ENCODE measurements at regions not wholly inside any gene's neighbourhood (a gene's known extent, or its start where the extent isn't known, plus 50 kb on each side); places are given as distances from the start of the nearest gene placed in this dataset.

DNA sequence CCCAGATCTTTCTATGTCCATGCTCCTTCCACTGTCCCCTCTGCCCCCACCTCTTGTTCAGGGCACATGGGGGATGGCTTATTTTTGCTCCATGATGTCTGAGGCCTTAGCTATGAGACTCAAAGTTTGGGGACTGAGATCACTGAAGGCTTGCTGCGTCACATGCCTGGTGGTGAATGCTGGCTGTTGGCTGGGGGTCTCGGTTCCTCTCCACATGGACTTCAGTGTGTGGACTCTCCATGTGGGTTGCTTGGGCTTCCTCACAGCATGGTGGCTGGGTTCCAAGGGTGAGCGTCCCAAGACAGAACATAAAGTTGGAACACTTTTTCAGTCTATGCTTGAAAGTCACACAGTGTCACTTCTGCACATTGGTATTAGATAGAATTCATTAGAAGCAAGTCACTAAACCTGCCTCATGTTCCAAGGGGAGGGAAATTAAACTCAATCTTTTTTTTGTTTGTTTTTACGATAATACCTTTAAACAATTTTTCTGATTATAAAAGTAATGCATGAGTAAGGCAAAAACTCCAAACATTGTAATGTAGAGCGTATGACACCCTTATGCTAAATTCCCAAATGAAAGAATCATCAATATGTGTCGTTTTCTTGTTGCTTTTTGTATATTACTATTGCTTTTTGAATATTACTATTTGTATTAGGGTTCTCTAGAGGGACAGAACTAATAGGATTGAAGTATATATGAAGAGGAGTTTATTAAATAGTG, 111.7 kb downstream of the MYCN start:
- DNase-seq (ENCODE audit: low read depth): no peak

- no peak for DNase-seq (ENCODE audit: low read depth)
Measured at GRCh38 chr2:16050908-16051489, 110.6 kb downstream of the MYCN start.

GRCh38 chr2:16050261-16050907, 110.0 kb downstream of the MYCN start:
- DNase-seq (ENCODE audit: low read depth): no peak

DNA sequence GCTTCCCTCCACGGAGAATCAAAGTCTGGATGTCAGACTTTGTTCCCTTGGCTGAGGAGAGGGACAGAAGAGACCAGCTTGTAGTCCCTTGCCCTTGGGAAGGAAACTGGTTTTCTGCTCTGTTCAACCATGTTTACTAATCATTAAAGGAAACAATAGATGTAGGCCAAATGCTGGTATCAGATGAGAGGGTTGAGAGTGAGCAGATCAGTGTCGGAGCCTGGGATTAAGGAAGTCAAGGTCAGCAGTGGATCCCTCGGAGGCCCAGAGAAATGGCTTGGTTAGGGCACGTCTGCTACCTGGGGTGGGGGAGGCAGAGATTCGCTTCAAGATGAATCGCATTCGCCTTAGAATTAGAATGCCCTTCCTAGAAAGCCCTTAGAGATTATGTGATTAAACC, 109.1 kb downstream of the MYCN start:
- no peak for DNase-seq (ENCODE audit: low read depth)

DNA sequence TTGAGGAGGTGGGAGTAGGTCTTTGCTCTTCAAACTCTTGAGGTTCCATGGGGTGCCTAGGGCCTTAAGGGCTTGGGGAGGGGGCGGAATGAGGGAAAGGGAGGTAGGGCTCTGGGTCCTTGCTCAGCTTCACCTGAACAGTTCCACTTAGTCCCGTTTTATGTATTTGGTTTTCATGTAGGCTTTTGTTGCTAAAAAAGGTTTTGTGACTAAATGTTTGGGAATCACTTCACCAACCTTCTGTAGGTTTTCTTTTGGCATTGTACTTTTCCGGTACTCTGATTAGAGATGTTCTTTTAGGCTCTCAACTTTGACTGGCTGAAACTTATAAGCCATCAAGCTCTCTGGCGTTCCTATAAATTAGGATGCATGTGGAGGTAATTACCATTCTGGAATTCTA, 108.1 kb downstream of the MYCN start:
- no peak for DNase-seq (ENCODE audit: low read depth)

GRCh38 chr2:16047701-16048100, 107.4 kb downstream of the MYCN start:
- DNase-seq (ENCODE audit: low read depth): no peak

GRCh38 chr2:16046649-16047048, 106.3 kb downstream of the MYCN start:
- no peak for DNase-seq (ENCODE audit: low read depth)

- DNase-seq (ENCODE audit: low read depth): no peak
Measured at GRCh38 chr2:16045653-16046352, 105.5 kb downstream of the MYCN start.

DNA sequence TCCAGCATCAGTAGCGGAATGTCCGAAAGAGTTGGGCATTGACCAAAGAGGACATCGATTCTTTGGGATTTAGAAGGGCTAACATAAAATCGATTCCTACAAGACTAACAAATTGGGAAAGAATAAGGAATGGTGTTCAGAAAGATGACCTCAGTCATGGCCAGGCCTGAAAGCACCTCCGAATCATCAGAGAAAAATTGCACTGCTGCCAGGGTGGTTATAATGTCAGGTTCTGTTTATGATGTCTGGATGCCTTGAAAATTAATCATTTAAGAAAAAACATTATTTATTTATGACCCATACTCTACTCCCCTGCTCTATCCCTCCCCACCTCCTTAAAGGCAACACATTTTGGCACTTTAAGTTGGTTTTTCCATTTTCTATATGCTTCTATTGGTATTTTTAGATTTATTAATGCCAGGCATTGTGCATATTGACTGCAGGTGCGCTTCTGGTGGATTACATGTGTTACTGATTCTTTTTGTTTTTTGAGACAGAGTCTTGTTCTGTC, 104.7 kb downstream of the MYCN start:
- no peak for DNase-seq (ENCODE audit: low read depth)

GRCh38 chr2:16043627-16044026, 103.3 kb downstream of the MYCN start:
- DNase-seq (ENCODE audit: low read depth): no peak

GRCh38 chr2:16043192-16043591, 102.8 kb downstream of the MYCN start:
- no peak for DNase-seq (ENCODE audit: low read depth)

GRCh38 chr2:16042201-16042700, 101.9 kb downstream of the MYCN start:
- DNase-seq (ENCODE audit: low read depth): no peak

DNA sequence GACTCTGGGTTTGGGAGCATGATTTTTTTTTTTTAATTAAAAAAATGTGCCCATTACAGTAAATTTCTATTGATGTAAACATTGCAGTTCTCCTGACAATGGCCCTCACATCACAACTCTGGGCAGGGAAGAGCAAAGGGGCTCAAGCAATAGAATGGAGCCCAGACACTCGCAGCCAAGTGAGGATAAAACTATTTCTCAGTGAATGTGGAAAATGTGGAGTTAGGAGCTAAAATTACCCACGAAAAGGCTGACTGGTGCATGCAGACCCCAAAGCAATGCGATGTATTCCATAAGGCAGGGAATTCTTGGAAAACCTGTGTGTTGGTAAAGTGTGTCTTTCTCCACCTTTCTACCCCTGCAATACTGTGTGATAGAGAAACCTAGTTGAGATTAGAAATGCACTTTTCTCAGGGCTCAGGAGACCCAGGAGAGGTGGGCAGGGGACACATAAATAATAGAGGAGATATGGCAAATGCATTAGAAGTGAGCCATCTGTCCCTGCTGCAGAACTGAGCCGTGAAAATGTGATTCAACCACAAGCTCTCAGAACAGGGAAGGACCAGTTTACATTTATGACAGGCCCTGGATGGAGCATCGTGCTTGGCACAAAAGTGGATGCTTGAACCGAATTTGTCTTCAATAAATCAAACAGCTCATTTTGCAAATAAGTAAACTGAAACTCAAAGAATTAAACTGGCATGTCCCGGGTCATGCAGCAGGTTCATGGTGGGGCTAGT, 100.1 kb downstream of the MYCN start:
- no peak for DNase-seq (ENCODE audit: low read depth)

DNA sequence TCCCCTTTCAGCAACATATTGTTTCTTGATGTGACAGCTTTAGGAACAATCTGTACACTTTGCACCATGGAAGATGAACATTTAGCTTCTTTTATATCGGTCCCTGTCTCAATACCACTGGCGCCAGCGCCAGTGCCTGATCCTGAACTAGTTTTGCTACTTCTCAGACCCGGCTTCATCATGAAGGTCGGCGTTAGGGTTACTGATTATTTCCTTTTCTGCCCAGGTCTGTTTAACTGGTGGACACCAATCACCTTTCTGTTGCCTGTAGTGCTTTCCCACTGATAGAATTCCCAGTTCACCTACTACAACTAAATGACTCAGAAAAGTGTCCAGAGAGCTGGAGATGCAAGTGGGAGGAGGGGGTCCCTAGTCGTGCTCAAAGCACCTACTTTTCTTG, 99.5 kb downstream of the MYCN start:
- no peak for DNase-seq (ENCODE audit: low read depth)

DNA sequence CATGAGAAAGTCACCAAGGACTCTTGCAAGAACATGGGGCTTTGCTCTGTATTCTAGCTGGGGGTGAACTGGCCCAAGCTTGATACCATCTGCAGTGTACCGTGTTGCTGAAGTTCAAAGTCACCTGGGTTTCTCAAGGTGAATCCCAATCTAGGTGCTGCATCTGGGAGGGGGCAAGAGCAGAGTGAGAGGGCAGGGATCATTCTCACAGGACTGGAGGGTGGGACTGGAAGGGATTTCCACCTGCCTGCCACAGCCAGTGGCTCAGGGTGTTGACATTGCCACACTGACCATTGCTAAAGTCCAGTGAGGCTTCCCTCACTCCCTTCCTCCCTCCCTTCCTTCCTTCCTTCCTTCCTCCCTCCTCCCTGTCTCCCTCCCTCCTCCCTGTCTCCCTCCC, 98.7 kb downstream of the MYCN start:
- DNase-seq (ENCODE audit: low read depth): no peak

GRCh38 chr2:16038621-16039020, 98.3 kb downstream of the MYCN start:
- no peak for DNase-seq (ENCODE audit: low read depth)

- no peak for DNase-seq (ENCODE audit: low read depth)
Measured at GRCh38 chr2:16037808-16038457, 97.6 kb downstream of the MYCN start.

- no peak for DNase-seq (ENCODE audit: low read depth)
Measured at GRCh38 chr2:16036951-16037350, 96.6 kb downstream of the MYCN start.

GRCh38 chr2:16035747-16036745, 95.7 kb downstream of the MYCN start:
- no peak for DNase-seq (ENCODE audit: low read depth)

Measured in activated T-helper 1 cell treated with Interleukin-2 at 50 U/mL for 16 hours (primary cell).